Neural cell (in vitro differentiated cells): ENCODE measurements at regions not wholly inside any gene's neighbourhood (a gene's known extent, or its start where the extent isn't known, plus 50 kb on each side); places are given as distances from the start of the nearest gene placed in this dataset.

Experiments
- H2AFZ ChIP-seq: fragments of 200-600, 300-800 bp; sonication (generic), shearing (Covaris generic); 2 replicates; pipeline ENCODE4 v1.6.0; 2014; ENCODE audit warnings: low read depth, mild to moderate bottlenecking, antibody characterized with exemption, low read length, moderate library complexity
- H3F3A ChIP-seq: fragments of 200-600 bp; shearing (Covaris generic); 2 replicates; pipeline ENCODE4 v1.6.1; 2016; ENCODE audit warnings: mild to moderate bottlenecking, moderate library complexity, mixed read lengths, antibody characterized with exemption, low read length; ENCODE audit not compliant: insufficient read depth, poor library complexity, severe bottlenecking
- H3K27ac ChIP-seq: fragments of 200-600, 300-800 bp; sonication (generic), shearing (Covaris generic); 2 replicates; pipeline ENCODE4 v1.5.1; 2014; ENCODE audit warnings: mild to moderate bottlenecking, low read length, moderate library complexity
- H3K27me3 ChIP-seq: fragments of 300-800, 200-600 bp; sonication (generic), shearing (Covaris generic); 2 replicates; pipeline ENCODE4 v1.6.0; 2014; ENCODE audit warnings: mild to moderate bottlenecking, low read depth, low read length, moderate library complexity; ENCODE audit not compliant: insufficient read depth
- H3K36me3 ChIP-seq: fragments of 300-800, 200-600 bp; sonication (generic), shearing (Covaris generic); 2 replicates; pipeline ENCODE4 v1.5.1; 2014; ENCODE audit warnings: mild to moderate bottlenecking, antibody characterized with exemption, low read length, moderate library complexity; ENCODE audit not compliant: insufficient read depth
- H3K4me2 ChIP-seq: fragments of 300-800, 200-600 bp; sonication (generic), shearing (Covaris generic); 2 replicates; pipeline ENCODE4 v1.6.0; 2014; ENCODE audit warnings: mild to moderate bottlenecking, low read length
- H3K4me3 ChIP-seq: fragments of 300-800, 200-600 bp; sonication (generic), shearing (Covaris generic); 2 replicates; pipeline ENCODE4 v1.5.1; 2014; ENCODE audit warnings: mild to moderate bottlenecking, low read length, moderate library complexity
- H3K79me2 ChIP-seq: fragments of 200-600 bp; shearing (Covaris generic); replicated peaks from 2 replicates; pipeline ENCODE4 v1.6.0; 2014; ENCODE audit warnings: mild to moderate bottlenecking, low read length, moderate library complexity; ENCODE audit not compliant: insufficient read depth
- H3K9ac ChIP-seq: fragments of 300-800, 200-600 bp; sonication (generic), shearing (Covaris generic); 2 replicates; pipeline ENCODE4 v1.6.1; 2016; ENCODE audit warnings: mild to moderate bottlenecking, low read length, mixed read lengths
- H3K9me2 ChIP-seq: fragments of 200-600 bp; shearing (Covaris generic); 2 replicates; pipeline ENCODE4 v1.6.1; 2016; ENCODE audit warnings: mild to moderate bottlenecking, low read length, mixed read lengths; ENCODE audit not compliant: insufficient read depth
- H3K9me3 ChIP-seq: fragments of 200-600, 300-800 bp; sonication (generic), shearing (Covaris generic); 2 replicates; pipeline ENCODE4 v1.6.1; 2016; ENCODE audit warnings: mild to moderate bottlenecking, mixed run types, low read length, moderate library complexity, mixed read lengths
- H4K20me1 ChIP-seq: fragments of 200-600 bp; shearing (Covaris generic); 2 replicates; pipeline ENCODE4 v1.6.1; 2016; ENCODE audit warnings: mild to moderate bottlenecking, mixed run types; ENCODE audit not compliant: insufficient read depth
- EP300 ChIP-seq: fragments of 450-650 bp; conservative IDR thresholded peaks from 2 replicates; pipeline ENCODE4 v1.6.1; 2014; ENCODE audit warnings: antibody characterized with exemption, mild to moderate bottlenecking, moderate library complexity; ENCODE audit not compliant: poor library complexity, severe bottlenecking
- EZH2 ChIP-seq: fragments of 200-600, 300-800 bp; shearing (Covaris generic), sonication (generic); IDR thresholded peaks from 2 replicates; pipeline ENCODE4 v1.6.1; 2014; ENCODE audit warnings: antibody characterized with exemption, low read length, borderline replicate concordance, mild to moderate bottlenecking; ENCODE audit not compliant: insufficient read depth, poor library complexity, severe bottlenecking
- MXI1 ChIP-seq: fragments of 450-650 bp; conservative IDR thresholded peaks from 2 replicates; pipeline ENCODE4 v1.6.1; 2014; ENCODE audit warnings: antibody characterized with exemption, mild to moderate bottlenecking; ENCODE audit not compliant: poor library complexity, severe bottlenecking
- POLR2AphosphoS5 ChIP-seq: IDR thresholded peaks from 2 replicates; pipeline ENCODE4 v1.6.1; 2012
- RAD21 ChIP-seq: fragments of 450-650 bp; conservative IDR thresholded peaks from 2 replicates; pipeline ENCODE4 v1.6.1; 2014; ENCODE audit warnings: antibody characterized with exemption, mild to moderate bottlenecking, moderate library complexity
- SMC3 ChIP-seq: fragments of 450-650 bp; conservative IDR thresholded peaks from 2 replicates; pipeline ENCODE4 v1.6.1; 2014; ENCODE audit warnings: antibody characterized with exemption, mild to moderate bottlenecking, moderate library complexity; ENCODE audit not compliant: poor library complexity
- TAF1 ChIP-seq: IDR thresholded peaks from 2 replicates; pipeline ENCODE4 v1.6.1; 2012; ENCODE audit warnings: low read depth
- TF ChIP-seq, protein P1 (sequence below): fragments of 450-650 bp; IDR thresholded peaks from 2 replicates; pipeline ENCODE4 v1.5.1; 2014; ENCODE audit warnings: antibody characterized with exemption, mild to moderate bottlenecking, moderate library complexity; ENCODE audit not compliant: poor library complexity, severe bottlenecking
- TF ChIP-seq, protein P2 (sequence below): IDR thresholded peaks from 2 replicates; pipeline ENCODE4 v1.6.1; 2012; ENCODE audit warnings: borderline replicate concordance

DNA sequence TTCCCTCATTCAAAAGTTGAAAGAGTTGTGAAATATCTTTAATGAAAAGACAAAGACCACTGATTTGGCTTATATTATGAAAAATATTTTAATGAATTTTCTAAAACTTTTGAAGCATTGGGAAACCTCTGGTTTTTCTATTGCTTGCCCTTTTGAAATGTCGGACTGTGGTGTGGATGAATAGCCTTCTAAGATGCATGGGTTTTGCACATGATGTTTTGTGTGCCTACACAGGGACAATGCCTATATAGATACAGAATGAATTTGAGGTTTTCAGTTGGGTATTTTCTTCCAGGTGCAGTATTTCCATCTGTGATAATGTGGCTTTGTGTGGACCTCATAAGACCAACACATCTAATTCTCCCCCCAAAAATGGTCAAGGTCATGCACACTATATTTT, 1437.9 kb downstream of the REEP3 start:
- no peaks in the 10 kb centered on the region for H3F3A ChIP-seq
- H3K4me3 ChIP-seq = no peak overlapping the region
- H3K79me2 ChIP-seq = no peaks in the 10 kb centered on the region
- no peak for TF ChIP-seq RAD21
- TF ChIP-seq, protein P1, sequence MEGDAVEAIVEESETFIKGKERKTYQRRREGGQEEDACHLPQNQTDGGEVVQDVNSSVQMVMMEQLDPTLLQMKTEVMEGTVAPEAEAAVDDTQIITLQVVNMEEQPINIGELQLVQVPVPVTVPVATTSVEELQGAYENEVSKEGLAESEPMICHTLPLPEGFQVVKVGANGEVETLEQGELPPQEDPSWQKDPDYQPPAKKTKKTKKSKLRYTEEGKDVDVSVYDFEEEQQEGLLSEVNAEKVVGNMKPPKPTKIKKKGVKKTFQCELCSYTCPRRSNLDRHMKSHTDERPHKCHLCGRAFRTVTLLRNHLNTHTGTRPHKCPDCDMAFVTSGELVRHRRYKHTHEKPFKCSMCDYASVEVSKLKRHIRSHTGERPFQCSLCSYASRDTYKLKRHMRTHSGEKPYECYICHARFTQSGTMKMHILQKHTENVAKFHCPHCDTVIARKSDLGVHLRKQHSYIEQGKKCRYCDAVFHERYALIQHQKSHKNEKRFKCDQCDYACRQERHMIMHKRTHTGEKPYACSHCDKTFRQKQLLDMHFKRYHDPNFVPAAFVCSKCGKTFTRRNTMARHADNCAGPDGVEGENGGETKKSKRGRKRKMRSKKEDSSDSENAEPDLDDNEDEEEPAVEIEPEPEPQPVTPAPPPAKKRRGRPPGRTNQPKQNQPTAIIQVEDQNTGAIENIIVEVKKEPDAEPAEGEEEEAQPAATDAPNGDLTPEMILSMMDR = no peak
- no peak for TF ChIP-seq EP300
- no peak for TF ChIP-seq TAF1
- TF ChIP-seq SMC3 = no peak
- TF ChIP-seq EZH2 = no peak
- no peaks in the 10 kb centered on the region for H3K36me3 ChIP-seq
- no peaks in the 10 kb centered on the region for H3K27me3 ChIP-seq
- H3K27ac ChIP-seq = no peak overlapping the region
- no peak overlapping the region for H3K9ac ChIP-seq
- H3K9me2 ChIP-seq = no peaks in the 10 kb centered on the region
- H3K9me3 ChIP-seq = no peaks in the 10 kb centered on the region
- no peak overlapping the region for H2AFZ ChIP-seq
- no peak overlapping the region for H3K4me2 ChIP-seq
- H4K20me1 ChIP-seq = no peaks in the 10 kb centered on the region

DNA sequence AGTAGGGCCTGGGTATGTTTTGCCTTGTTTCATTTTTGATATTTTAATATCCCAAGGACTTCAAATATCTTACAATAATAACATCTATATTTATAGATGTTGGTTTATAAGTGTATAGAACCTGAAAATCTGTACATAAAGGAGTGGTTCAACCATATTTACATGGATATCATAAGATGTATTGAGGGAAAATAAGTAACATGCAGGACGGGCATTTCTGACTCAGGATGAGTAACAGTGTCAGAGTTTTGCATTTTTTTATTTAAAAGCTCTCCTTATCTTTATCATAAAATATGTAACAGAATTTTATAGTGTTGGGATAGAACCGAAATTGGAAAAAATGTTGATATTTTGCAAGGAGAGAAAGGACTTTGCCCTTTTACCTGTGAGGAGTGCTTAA, 1438.7 kb downstream of the REEP3 start:
- H4K20me1 ChIP-seq = no peaks in the 10 kb centered on the region
- TF ChIP-seq MXI1 (no peak), POLR2AphosphoS5 (no peak), EZH2 (no peak), RAD21 (no peak), TAF1 (no peak), EP300 (no peak), SMC3 (no peak)
- TF ChIP-seq, protein P1 = no peak
- TF ChIP-seq, protein P2, sequence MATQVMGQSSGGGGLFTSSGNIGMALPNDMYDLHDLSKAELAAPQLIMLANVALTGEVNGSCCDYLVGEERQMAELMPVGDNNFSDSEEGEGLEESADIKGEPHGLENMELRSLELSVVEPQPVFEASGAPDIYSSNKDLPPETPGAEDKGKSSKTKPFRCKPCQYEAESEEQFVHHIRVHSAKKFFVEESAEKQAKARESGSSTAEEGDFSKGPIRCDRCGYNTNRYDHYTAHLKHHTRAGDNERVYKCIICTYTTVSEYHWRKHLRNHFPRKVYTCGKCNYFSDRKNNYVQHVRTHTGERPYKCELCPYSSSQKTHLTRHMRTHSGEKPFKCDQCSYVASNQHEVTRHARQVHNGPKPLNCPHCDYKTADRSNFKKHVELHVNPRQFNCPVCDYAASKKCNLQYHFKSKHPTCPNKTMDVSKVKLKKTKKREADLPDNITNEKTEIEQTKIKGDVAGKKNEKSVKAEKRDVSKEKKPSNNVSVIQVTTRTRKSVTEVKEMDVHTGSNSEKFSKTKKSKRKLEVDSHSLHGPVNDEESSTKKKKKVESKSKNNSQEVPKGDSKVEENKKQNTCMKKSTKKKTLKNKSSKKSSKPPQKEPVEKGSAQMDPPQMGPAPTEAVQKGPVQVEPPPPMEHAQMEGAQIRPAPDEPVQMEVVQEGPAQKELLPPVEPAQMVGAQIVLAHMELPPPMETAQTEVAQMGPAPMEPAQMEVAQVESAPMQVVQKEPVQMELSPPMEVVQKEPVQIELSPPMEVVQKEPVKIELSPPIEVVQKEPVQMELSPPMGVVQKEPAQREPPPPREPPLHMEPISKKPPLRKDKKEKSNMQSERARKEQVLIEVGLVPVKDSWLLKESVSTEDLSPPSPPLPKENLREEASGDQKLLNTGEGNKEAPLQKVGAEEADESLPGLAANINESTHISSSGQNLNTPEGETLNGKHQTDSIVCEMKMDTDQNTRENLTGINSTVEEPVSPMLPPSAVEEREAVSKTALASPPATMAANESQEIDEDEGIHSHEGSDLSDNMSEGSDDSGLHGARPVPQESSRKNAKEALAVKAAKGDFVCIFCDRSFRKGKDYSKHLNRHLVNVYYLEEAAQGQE = no peak
- no peaks in the 10 kb centered on the region for H3F3A ChIP-seq
- no peak overlapping the region for H3K27ac ChIP-seq
- no peak overlapping the region for H3K4me3 ChIP-seq
- H3K36me3 ChIP-seq = no peaks in the 10 kb centered on the region
- H3K4me2 ChIP-seq = no peak overlapping the region
- no peak overlapping the region for H2AFZ ChIP-seq
- no peaks in the 10 kb centered on the region for H3K79me2 ChIP-seq
- no peaks in the 10 kb centered on the region for H3K9me2 ChIP-seq
- H3K9me3 ChIP-seq = no peaks in the 10 kb centered on the region
- H3K27me3 ChIP-seq = no peaks in the 10 kb centered on the region
- H3K9ac ChIP-seq = no peak overlapping the region
